Left cardiac atrium (tissue), 4 donors: ENCODE measurements at regions not wholly inside any gene's neighbourhood (a gene's known extent, or its start where the extent isn't known, plus 50 kb on each side); places are given as distances from the start of the nearest gene placed in this dataset.

Experiments
- ATAC-seq, 2 donors: fragments of 200-7000 bp; cut with Tn5 transposase; one replicate each; pipeline ENCODE4 v1.9.1; 2020; ENCODE audit warnings: mild to moderate bottlenecking in 2 of 2, moderate library complexity in 2 of 2
- DNase-seq: peaks from one replicate; pipeline ENCODE4 v3.0.0-alpha.2; 2020
- intact Hi-C, 2 donors: fragments of 100-400 bp; cut with DNase I; formaldehyde crosslinking; loops; one replicate each; pipeline versions ENCODE4 v1.14.1 to v1.15.1; 2022 to 2023
- donor health status: DM: no; HTN: yes; CAD: no.
- donor health status: DM: no; HTN: yes; CAD: no; lungs with severe emphysema.
- donor health status: DM: yes; HTN: yes; CAD: no.
- donor health status: Dilated cardiomyopathy.

DNA sequence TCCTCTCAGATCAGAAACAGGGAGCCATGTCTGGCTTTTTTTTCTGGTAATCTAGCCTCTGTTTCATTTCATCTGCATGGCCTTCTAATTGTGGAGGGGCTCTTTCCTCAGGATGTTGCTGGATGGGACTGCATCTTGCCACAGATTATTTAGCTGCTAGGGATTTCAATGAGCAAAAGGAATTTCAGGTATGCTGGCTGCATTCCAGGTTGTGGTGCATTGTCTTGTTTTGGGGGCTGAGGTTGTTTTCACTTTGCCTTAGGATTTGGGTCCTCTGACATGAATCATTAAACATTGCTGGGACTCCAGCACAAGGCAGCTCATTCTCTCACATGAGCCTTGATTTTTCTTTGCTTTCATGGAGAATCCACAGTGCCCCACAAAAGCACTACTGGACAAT, 789.3 kb upstream of the TSPY4 start:
- ATAC-seq = no peak
- no peak for DNase-seq
- intact Hi-C loops = no loop called here

DNA sequence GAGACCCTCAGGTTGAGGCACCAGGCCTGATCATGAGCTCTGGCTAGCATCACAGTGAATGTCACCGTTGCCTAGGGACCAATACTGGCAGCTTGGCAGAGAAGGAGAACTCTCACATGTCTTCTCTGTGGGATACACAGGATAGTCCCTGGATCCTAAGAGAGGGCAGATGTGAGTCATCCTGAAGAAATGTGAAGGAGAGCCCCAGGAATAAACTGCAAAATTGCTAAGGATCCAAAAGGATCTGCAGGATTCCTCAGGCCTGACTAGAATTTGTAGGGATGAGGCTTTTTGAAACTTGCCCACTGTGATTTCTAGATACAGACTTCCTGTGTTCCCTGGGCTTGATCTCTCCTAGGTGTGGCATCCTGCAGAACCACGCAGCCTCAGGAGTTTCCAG, 785.9 kb upstream of the TSPY4 start:
- DNase-seq = no peak
- no peak for ATAC-seq
- intact Hi-C loops = no loop called here

DNA sequence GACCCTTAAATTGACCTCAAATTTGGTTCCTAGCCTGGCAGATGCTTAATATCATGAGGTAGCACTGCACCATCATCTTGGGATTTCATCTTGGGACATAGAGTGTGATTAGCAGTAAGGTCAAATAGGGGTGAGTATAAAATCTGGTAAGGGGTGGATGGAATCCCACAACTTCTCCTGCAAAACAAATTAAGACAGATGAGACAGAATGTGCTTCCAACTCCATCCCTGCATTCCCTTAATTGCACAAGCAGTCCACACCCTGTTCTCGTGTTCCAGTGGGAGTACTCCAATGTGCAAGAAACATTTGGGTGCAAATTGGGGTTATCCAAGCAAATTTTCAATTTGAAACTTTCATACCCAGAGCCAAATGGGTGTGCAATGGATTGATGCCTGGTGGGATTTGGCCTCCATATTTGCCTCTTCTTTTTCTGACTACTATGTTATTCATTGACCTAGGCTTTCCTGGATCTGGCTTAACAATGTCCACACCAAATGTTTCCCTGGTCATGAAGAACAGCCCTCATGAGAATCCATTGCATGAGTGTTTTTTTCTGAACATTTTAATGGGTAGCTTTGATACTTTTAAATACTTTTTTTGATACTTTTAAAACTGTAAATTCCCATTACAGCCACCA, 785.0 kb upstream of the TSPY4 start:
- intact Hi-C loops = no loop called here
- ATAC-seq (no peak), DNase-seq (no peak)

DNA sequence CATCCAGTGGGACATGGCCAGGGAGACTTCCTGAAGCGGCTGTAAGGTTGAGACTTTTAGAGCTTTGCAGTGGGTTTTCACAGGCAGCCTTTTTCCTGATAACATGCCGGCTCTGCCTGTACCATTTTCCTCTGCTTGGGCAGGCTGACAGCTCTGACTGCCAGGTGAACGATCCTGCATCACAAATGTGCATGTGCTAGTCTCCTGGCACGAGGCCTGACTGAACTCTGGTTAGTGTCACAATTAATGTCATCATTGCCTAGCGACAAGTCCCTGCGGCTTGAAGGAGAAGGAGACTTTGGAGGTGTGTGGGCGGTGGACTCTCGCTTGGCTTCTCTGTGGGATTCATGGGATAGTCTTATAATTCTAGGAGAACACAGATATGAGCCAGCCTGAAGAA, 783.6 kb upstream of the TSPY4 start:
- ATAC-seq (no peak), DNase-seq (no peak)
- intact Hi-C loops = no loop called here

DNA sequence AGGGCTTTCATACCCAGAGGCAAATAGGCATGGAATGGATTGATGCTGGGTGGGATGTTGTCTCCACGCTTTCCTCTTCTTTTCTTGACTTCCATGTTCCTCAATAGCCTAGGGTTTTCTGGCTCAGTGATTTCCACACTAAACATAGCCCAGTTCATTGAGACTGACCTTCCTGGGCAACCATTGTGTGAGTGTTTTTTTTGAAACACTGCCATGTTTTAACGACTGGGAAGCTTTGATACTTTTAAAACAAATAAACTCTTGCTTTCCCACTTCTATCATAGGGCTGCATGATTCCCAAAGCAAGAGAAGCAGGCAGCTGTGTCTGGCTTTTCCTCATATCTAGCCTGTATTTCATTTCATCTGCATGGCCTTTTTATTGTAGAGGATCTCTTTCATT, 775.9 kb upstream of the TSPY4 start:
- intact Hi-C loops = no loop called here
- ATAC-seq (no peak), DNase-seq (no peak)

DNA sequence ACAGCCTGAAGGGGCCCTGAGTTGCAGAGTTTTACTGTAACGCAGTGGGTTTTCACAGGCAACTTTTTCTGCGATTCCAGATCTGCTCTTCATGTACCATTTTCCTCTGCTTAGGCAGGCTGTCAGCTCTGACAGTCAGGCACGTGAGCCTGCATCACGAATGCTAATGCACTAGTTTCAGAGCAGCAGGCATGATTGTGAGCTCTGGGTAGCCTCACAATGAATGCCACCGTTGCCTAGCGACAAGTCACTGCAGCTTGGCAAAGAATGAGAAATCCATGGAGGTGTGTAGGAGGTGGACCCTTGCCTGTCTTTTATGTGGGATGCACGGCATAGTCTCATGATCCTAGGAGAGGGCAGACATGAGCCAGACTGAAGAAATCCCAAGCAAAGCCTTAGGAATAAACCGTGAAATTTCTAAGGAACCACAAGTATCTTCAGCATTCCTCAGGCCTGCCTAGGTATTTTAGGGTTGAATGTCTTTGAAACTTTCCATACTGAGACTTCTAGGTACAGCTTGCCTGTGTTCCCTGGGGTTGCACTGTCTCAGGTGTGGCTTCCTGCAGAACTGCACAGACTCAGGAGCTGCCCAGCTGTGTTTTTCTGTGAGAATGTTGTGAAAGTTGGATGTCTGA, 774.7 kb upstream of the TSPY4 start:
- DNase-seq (no peak), ATAC-seq (no peak)
- intact Hi-C loops = no loop called here

DNA sequence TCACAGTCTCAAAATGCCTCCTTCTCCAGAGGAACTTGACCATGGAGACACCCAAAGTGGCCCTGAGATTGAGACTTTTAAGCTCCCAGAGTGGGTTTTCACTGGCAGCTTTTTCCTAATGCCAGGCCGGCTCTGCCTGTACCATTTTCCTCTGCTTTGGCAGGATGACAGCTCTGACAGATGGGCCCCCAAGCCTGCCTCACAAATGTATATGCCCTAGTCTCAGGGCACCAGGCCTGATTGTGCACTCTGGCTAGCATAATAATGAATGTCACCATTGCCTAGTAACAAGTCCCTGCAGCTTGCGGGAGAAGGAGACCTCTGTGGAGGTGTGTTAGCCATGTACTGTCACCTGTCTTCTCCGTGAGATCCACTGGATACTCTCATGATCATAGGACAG, 772.8 kb upstream of the TSPY4 start:
- intact Hi-C loops = no loop called here
- DNase-seq = no peak
- ATAC-seq = no peak

DNA sequence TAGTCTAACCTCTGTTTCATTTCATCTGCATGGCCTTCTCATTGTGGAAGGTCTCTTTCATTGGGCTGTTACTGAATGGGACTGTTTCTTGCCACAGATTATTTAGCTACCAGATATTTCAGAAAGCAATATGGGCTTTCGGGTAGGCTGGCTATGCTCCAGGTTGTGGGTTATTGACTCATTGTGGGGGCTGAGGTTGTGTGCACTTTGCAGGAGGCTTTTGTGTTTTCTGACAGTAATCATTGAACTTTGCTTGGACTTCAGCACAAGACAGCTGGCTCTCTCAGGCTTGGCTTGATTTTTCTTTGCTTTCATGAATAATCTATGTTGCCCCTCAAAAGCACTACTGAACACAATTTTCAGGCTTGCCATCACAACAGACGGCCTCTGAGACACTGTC, 771.1 kb upstream of the TSPY4 start:
- intact Hi-C loops = no loop called here
- DNase-seq (no peak), ATAC-seq (peak in 1 of 2 donors; percentile 27)

DNA sequence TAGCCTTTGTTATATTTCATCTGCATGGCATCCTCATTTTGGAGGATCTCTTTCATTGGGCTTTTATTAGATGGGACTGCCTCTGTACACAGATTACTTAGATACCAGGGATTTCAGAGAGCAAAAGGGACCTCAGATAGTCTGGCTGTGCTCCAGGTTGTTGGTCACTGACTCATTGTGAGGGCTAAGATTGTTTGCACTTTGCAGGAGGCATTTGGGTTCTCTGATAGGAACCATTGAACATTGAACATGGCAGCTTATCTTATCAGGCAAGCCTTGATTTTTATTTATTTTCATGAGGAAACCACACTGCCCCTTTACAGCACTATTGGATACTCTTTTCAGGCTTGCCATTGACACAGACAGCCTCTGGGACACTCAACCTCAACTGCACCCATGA, 766.9 kb upstream of the TSPY4 start:
- no peak for ATAC-seq
- intact Hi-C loops = no loop called here
- no peak for DNase-seq

DNA sequence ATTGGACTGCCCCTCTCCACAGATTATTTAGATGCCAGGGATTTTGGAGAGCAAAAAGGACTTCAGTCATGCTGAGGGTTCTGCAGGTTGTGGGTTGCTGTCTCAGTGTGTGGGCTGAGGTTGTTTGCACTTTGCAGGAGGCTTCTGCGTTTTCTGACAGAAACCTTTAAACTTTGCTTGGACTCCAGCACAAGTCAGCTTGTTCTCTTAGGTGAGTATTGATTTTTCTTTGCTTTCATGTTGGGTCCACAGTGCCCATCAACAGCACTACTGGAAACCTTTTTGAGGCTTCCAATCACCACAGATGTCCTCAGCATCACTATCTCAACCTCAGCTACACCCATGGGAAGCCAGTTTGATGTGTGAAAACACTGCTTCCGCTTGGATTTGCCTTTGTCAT, 764.3 kb upstream of the TSPY4 start:
- no peak for ATAC-seq
- intact Hi-C loops = no loop called here
- no peak for DNase-seq

DNA sequence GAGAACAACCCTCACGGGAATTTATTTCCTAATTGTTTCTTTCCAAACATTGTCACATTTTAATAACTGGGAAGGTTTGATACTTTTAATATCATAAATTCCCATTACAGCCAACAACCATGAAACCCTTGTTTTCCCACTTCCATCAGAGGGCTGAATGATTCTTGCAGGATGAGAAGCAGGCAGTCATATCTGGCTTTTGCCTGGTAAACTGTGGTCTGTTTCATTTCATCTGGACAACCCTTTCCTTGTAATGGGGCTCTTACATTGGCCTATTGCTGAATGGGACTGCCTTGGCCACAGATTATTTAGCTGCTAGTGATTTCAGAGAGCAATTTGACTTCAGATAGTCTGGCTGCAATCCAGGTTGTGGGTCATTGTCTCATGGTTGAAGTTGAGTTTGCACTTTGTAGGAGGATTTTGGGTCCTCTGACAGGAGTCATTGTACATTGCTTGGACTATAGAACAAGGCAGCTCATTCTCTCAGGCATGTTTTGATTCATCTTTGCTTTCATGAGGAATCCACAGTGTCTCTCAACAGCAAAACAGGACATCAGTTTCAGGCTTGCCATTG, 754.9 kb upstream of the TSPY4 start:
- DNase-seq = no peak
- intact Hi-C loops = no loop called here
- no peak for ATAC-seq

DNA sequence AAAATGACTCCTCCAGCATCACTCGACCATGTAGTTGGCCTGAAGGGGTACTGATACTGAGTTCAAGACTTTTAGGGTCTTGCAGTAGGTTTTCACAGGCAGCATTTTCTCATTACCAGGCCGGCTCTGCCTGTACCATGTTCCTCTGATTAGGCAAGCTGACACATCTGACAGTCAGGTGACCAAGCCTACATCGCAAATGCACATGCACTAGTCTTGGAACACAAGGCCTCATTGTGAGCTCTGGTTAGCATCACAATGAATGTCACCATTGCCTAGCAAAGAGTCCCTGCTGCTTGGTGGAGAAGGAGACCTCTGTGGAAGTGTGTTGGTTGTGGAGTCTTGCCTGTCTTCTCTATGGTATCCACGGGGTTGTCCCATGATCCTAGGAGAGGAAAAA, 754.1 kb upstream of the TSPY4 start:
- ATAC-seq = no peak
- intact Hi-C loops = no loop called here
- DNase-seq = no peak

DNA sequence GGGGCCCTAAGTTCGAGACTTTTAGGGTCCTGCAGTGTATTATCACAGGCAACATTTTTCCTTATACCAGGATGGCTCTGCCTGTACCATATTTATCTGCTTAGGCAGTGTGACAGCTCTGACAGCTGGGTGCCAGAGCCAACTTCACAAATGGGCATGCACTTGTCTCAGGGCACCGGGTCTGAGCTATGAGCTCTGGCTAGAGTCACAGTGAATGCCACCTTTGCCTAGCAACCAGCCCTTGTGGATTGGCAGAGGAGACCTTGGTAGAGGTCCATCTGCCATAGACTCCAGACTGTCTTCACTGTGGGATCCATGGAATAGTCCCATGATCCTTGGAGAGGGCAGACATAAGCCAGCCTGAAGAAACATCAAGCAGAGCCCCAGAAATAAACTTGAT, 746.6 kb upstream of the TSPY4 start:
- intact Hi-C loops = no loop called here
- peak in 1 of 2 donors; percentile 61 for ATAC-seq
- DNase-seq = no peak

DNA sequence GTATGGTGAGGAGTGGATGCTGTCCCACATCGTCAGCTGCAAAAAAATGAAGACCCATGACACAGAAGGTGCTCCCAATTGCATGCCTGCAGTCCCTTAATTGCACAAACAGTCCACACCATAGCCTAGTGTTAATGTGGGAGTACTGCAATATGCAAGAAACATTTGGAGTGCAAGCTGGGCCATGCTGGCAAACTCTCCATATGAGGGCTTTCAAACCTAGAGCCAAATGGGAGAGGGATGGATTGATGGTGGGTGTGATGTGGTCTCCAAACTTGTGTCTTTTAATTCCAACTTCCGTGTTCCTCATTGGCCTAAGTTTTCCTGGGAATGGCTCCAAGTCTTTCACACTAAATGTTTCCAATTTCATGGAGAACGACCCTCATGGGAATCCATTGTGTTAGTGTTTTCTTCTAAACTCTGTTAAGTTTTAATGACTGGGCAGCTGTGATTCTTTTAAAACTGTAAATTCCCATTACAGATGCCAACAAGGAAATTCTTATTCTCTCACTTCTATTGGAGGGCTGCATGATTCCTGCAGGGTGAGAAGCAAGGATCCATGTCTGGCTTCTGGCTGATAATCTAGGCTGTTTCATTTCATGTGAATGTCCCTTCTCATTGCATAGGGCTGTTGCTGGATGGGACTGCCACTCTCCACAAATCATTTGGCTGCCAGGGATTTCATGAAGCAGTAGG, 745.3 kb upstream of the TSPY4 start:
- ATAC-seq = peak in 1 of 2 donors; percentile 50
- intact Hi-C loops = no loop called here
- DNase-seq = no peak

DNA sequence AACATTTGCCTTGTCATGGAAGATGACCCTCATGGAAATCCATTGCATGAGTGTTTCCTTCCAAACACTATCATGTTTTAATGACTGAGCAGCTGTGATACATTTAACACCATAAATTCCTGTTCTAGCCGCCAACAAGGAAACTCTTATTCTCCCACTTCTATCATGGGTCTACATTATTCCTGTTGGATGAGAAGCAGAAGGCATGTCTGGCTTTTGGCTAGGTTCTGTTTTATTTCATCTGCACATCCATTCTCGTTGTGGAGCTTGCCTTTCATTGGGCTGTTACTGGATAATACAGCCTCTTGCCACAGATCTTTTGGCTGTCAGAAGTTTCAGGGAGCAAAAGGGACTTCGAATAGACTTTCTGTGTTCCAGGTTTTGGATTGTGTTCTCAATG, 742.6 kb upstream of the TSPY4 start:
- no peak for ATAC-seq
- intact Hi-C loops = no loop called here
- DNase-seq = no peak

DNA sequence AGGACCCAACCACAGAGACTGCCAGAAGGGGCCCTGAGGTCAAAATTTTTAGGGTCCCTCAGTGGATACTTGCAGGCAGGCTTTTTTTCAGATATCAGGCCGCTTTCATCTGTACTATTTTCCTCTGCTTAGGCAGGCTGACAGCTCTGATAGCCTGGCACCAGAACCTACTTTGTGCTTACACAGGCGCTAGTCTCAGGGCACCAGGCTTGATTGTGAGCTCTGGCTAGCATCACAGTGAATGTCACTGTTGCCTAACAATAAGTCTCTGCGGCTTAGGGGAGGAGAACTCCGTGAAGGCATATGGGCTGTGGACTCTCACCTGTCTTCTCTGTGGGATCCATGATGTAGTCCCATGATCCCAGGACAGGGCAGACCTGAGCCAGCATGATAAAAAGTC, 738.1 kb upstream of the TSPY4 start:
- ATAC-seq = no peak
- DNase-seq = no peak
- intact Hi-C loops = no loop called here

DNA sequence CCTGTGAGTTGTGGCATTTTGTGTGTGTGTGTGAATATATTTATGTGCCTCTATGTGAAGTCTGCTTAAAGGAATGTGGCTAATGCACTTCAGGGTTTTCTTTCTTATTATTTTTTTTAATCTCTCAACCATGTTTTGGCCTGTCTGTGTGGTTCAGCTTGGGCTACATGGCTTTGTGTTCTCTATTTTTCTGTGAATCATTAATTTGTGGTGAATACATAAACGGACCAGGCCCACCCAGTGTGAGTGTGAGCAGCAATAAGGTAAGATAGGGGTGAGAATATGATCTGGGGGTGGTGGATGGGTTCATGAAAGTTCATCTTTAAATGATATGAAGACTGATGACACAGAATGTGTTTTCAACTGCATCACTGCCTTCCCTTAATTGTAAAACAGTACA, 726.6 kb upstream of the TSPY4 start:
- intact Hi-C loops = no loop called here
- DNase-seq (no peak), ATAC-seq (no peak)

DNA sequence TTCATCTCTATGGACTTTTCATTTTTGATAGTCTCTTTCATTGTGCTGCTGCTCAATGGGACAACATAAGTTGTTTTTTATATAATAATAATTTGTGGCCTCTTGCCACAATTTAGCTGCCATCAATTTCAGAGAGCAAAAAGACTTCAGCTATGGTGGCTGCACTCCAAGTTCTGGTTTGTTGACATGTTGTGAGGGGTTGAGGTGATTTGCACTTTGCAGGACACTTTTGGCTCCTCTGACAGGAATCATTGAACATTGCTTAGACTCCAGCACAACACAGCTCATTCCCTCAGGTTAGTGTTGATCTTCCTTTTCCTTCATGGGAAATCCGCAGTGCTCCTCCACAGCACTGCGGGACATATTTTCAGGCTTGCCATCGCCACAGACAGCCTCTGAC, 725.4 kb upstream of the TSPY4 start:
- intact Hi-C loops = no loop called here
- DNase-seq = no peak
- no peak for ATAC-seq

DNA sequence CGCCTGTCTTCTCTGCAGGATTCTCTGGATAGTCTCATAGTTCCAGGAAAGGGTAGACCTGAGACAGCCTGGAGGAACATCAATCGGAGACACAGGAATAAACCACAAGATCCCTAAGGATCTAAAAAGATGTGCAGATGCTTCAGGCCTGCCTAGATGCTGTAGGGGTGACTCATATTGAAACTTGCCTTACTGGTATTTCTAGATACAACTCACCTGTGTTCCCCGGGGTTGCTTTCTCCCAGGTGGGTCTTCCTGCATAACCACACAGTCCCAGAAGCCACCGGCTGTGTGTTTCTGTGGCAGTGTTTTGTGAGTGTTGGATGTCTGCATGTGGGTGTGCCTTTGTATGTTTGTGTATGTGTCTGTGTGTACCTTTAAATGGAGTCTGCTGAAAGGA, 719.0 kb upstream of the TSPY4 start:
- no peak for ATAC-seq
- intact Hi-C loops = no loop called here

DNA sequence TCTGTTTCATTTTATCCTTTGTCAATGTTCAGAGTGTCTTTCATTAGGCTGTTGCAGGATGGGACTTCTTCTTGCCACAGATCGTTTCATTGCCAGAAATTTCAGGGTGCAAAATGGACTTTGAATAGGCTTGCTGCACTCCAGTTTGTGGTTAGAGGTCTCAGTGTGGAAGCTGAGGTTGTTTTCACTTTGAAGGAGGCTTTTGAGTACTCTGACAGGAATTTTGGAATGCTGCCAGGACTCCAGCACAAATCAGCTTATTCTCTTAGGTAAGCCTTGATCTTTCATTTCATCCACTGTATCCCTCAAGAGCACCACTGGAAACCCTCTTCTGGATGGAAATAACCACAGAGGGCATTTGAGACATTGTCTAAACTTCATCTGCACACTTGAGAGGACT, 715.1 kb upstream of the TSPY4 start:
- intact Hi-C loops = no loop called here
- no peak for DNase-seq
- no peak for ATAC-seq

More for the DNA sequence above, 719.0 kb upstream of the TSPY4 start:
- no peak for DNase-seq

DNA sequence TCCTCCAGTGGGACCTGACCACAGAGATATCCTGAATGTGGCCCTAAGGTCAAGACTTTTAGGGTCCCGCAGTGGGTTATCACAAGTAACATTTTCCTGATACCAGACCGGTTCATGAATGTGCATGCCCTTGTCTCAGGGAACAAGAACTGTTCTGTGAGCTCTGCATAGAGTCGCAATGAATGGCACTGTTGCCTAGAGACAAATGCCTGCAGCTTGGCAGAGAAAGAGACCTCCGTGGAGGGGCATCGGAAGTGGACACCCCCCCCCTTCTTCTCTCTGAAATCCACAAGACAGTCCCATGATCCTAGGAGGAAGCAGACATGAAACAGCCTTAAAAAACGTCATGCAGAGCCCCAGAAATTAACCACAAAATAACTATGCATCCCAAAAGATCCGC, 714.4 kb upstream of the TSPY4 start:
- ATAC-seq = no peak
- no peak for DNase-seq
- intact Hi-C loops = no loop called here
